ENCODE measurements at regions not wholly inside any gene's neighbourhood (a gene's known extent, or its start where the extent isn't known, plus 50 kb on each side); places are given as distances from the start of the nearest gene placed in this dataset.
"Not testable (repeated sequence)": the region's sequence is repeated elsewhere in the genome, so short reads cannot be mapped to it uniquely, and the experiment has no call there.

- no peak for DNase-seq
Observed at GRCh38 chr4:149202117-149202516, 613.5 kb downstream of the IQCM start.

- DNase-seq = no peak
Observed at GRCh38 chr4:149199594-149199993, 616.0 kb downstream of the IQCM start.

GRCh38 chr4:149194061-149194460 is 621.6 kb downstream of the IQCM start:
- DNase-seq = no peak

GRCh38 chr4:149187726-149188125 is 627.9 kb downstream of the IQCM start:
- DNase-seq = no peak

GRCh38 chr4:149183638-149184037 is 632.0 kb downstream of the IQCM start:
- DNase-seq = no peak

- DNase-seq = not testable (repeated sequence)
Observed at GRCh38 chr4:149181459-149181858, 634.2 kb downstream of the IQCM start.

GRCh38 chr4:149176039-149176438 is 639.6 kb downstream of the IQCM start:
- DNase-seq = no peak

- DNase-seq = no peak
Observed at GRCh38 chr4:149175549-149175948, 640.1 kb downstream of the IQCM start.

GRCh38 chr4:149173241-149174013 is 642.2 kb downstream of the IQCM start:
- no peak for DNase-seq

- no peak for DNase-seq
Observed at GRCh38 chr4:149168645-149169044, 647.0 kb downstream of the IQCM start.

- DNase-seq = no peak
Observed at GRCh38 chr4:149166876-149167275, 648.8 kb downstream of the IQCM start.

GRCh38 chr4:149166365-149166764 is 649.3 kb downstream of the IQCM start:
- DNase-seq = no peak

GRCh38 chr4:149164282-149164681 is 651.4 kb downstream of the IQCM start:
- DNase-seq = no peak

- DNase-seq = no peak
Observed at GRCh38 chr4:149161247-149161646, 654.4 kb downstream of the IQCM start.

- DNase-seq = no peak
Observed at GRCh38 chr4:149160370-149160769, 655.3 kb downstream of the IQCM start.

- DNase-seq = no peak
Observed at GRCh38 chr4:149158817-149159216, 656.8 kb downstream of the IQCM start.

- DNase-seq = no peak
Observed at GRCh38 chr4:149145803-149146202, 669.8 kb downstream of the IQCM start.

GRCh38 chr4:149144060-149144459 is 671.6 kb downstream of the IQCM start:
- no peak for DNase-seq

GRCh38 chr4:149141391-149141790 is 674.3 kb downstream of the IQCM start:
- DNase-seq = no peak

GRCh38 chr4:149140841-149141240 is 674.8 kb downstream of the IQCM start:
- DNase-seq = no peak

GRCh38 chr4:149136951-149137620 is 678.6 kb downstream of the IQCM start:
- DNase-seq = no peak

- no peak for DNase-seq
Observed at GRCh38 chr4:149135062-149135461, 680.6 kb downstream of the IQCM start.

- no peak for DNase-seq
Observed at GRCh38 chr4:149121023-149121404, 678.8 kb upstream of the NR3C2 start.

GRCh38 chr4:149120331-149121022 is 678.3 kb upstream of the NR3C2 start:
- no peak for DNase-seq

All from NCI-H2171 treated with DMSO at 0.1 percent for 48 hours (cell line).